Tibial artery (tissue), 4 donors: ENCODE measurements at regions not wholly inside any gene's neighbourhood (a gene's known extent, or its start where the extent isn't known, plus 50 kb on each side); places are given as distances from the start of the nearest gene placed in this dataset.

Source experiments
- DNase-seq, 2 donors: peaks; one replicate each; pipeline ENCODE4 v3.0.0-alpha.2; 2019
- H3K27ac ChIP-seq, 2 donors: fragments of 200-600 bp; sonication (generic) in 1 of 2; 1 replicate in 1 of 2; 2 replicates in 1 of 2; pipeline ENCODE4 v1.5.1; 2018 to 2019; ENCODE audit warnings: mild to moderate bottlenecking in 1 of 2
- H3K27me3 ChIP-seq, 2 donors: fragments of 200-600 bp; sonication (generic) in 1 of 2; one replicate each; pipeline versions ENCODE4 v1.5.1 to v1.6.0; 2016 to 2019
- H3K36me3 ChIP-seq, 3 donors: fragments of 200-600 bp; sonication (generic) in 2 of 3; one replicate each; pipeline ENCODE4 v1.5.1; 2016 to 2019; ENCODE audit warnings: mild to moderate bottlenecking in 2 of 3
- H3K4me1 ChIP-seq, 4 donors: fragments of 200-600 bp; sonication (generic) in 2 of 4; 1 replicate in 3 of 4; 2 replicates in 1 of 4; pipeline ENCODE4 v1.5.1; 2016 to 2019
- H3K4me3 ChIP-seq, 2 donors: fragments of 200-600 bp; sonication (generic) in 1 of 2; 1 replicate in 1 of 2; 2 replicates in 1 of 2; pipeline ENCODE4 v1.5.1; 2018 to 2019; ENCODE audit warnings: mild to moderate bottlenecking in 2 of 2
- H3K9me3 ChIP-seq, 3 donors: fragments of 200-600 bp; sonication (generic) in 1 of 3; one replicate each; pipeline ENCODE4 v1.5.1; 2016 to 2019
- CTCF ChIP-seq, 2 experiments: fragments of 200-600 bp in 1 of 2; fragments of 450-650 bp in 1 of 2; IDR thresholded peaks; one replicate each; pipeline ENCODE4 v1.5.1; 2017 to 2019; ENCODE audit warnings: antibody characterized with exemption in 2 of 2, mild to moderate bottlenecking in 1 of 2, moderate library complexity in 1 of 2
- intact Hi-C: fragments of 100-400 bp; cut with DNase I; formaldehyde crosslinking; loops from one replicate; pipeline ENCODE4 v1.15.0; 2023; ENCODE audit warnings: low total_unique reads

- Histone ChIP-seq H3K9me3 (peaks cover 0 to 24% (median 7%) of the 10 kb centered on the region in 3 donors), H3K4me1 (no peaks in the 10 kb centered on the region), H3K36me3 (no peaks in the 10 kb centered on the region), H3K27me3 (peaks cover 0 to 5% of the 10 kb centered on the region in 2 donors), H3K27ac (no peak overlapping the region), H3K4me3 (no peak overlapping the region)
- no peak for TF ChIP-seq CTCF (IDR thresholded peaks at IDR 0.05)
- intact Hi-C loops, result no loop called here
- DNase-seq, result no peak
Observed at GRCh38 chr22:49329636-49330035, 498.0 kb downstream of the BRD1 start.

DNA sequence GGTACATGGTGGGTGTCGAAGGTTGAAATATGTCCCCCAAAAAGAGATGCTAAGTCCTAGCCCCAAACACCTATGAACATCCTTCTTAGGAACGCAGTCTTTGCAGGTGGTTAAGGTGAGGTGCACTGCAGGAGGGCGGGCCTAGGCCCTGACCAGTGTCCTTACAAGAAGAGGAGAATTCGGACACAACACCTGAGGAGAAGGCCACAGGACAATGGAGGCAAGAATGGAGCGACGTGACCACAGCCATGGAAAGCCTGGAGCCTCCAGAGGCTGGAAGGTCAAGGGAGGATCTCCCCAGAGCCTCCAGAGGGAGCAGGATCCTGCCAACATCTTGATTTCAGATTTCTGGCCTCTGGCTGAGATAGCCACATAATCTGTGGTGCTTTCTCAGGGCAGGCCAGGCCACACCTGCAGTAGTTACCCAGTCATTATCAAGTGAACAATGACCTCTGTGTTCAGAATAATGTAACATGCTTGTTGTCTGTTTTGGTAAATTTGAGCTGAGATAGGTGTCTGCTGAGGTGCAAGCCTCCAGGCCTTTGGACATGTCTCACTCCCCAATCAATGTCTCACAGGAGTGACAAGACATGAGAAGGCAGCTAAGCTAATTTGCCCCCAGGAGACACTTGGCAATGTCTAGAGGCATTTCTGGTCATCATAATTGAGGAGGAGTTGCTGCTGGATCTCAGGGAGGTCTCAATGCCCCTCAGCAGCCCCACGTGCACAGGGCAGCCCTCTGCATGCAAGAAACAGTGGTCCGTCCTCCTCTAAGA, 498.9 kb downstream of the BRD1 start:
- Histone ChIP-seq H3K27me3 (peaks cover 0 to 8% of the 10 kb centered on the region in 2 donors), H3K4me3 (no peak overlapping the region), H3K36me3 (no peaks in the 10 kb centered on the region), H3K27ac (no peak overlapping the region), H3K9me3 (peaks cover 0 to 24% (median 7%) of the 10 kb centered on the region in 3 donors), H3K4me1 (no peaks in the 10 kb centered on the region)
- no peak for TF ChIP-seq CTCF (IDR thresholded peaks at IDR 0.05)
- intact Hi-C loops, result no loop called here
- DNase-seq, result no peak

GRCh38 chr22:49328118-49328475, 499.6 kb downstream of the BRD1 start:
- no peak for TF ChIP-seq CTCF (IDR thresholded peaks at IDR 0.05)

DNA sequence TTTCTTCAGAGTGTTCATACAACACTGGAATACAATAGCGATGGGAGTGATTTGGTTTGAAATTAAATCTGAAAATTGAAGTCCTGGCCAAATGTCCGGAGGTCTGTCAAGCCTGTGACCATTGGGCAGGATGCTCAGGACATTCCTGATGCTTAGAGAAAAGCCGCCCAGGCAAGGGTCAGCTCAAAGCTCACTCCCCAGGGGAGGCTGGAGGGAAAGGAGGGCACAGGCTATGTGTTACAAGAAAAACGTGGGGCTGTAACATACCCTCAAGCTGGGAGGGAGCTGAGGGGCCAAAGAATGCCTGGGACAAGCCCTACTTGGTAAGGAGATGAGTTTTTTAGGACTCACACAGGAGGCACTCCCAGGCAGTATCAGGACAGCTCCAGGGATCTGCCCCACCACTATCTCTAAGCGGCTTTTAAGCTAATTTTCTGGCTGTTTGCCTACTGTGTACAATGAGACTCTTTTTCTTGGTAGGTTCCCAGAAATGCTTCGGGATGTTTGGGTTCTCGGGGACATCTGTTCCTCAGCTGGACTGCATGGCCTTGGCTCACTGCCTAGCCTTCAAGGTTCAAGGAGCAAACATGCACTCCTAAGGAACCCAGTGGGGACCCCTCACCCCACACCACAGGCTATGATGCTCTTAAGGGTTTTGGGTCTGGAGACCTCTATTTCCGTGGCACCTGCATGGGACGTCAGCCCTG, 500.1 kb downstream of the BRD1 start:
- no peaks in the 10 kb centered on the region for H3K36me3 ChIP-seq
- peaks cover 0 to 24% (median 7%) of the 10 kb centered on the region in 3 donors for H3K9me3 ChIP-seq
- H3K27ac ChIP-seq, result no peak overlapping the region
- H3K4me1 ChIP-seq, result no peaks in the 10 kb centered on the region
- DNase-seq, result no peak
- TF ChIP-seq CTCF (IDR thresholded peaks at IDR 0.05), result no peak
- H3K4me3 ChIP-seq, result no peak overlapping the region
- peaks cover 0 to 18% of the 10 kb centered on the region in 2 donors for H3K27me3 ChIP-seq
- intact Hi-C loops, result no loop called here

More at GRCh38 chr22:49328118-49328475, 499.6 kb downstream of the BRD1 start:
- H3K9me3 ChIP-seq, result peaks cover 0 to 24% (median 7%) of the 10 kb centered on the region in 3 donors
- H3K27me3 ChIP-seq, result peaks cover 0 to 13% of the 10 kb centered on the region in 2 donors
- intact Hi-C loops, result no loop called here
- no peaks in the 10 kb centered on the region for H3K4me1 ChIP-seq
- H3K4me3 ChIP-seq, result no peak overlapping the region
- DNase-seq, result no peak
- no peaks in the 10 kb centered on the region for H3K36me3 ChIP-seq
- no peak overlapping the region for H3K27ac ChIP-seq

- no peaks in the 10 kb centered on the region for H3K4me1 ChIP-seq
- peaks cover 0 to 24% (median 7%) of the 10 kb centered on the region in 3 donors for H3K9me3 ChIP-seq
- H3K36me3 ChIP-seq, result no peaks in the 10 kb centered on the region
- no peak overlapping the region for H3K4me3 ChIP-seq
- H3K27me3 ChIP-seq, result peaks cover 0 to 25% of the 10 kb centered on the region in 2 donors
- no peak overlapping the region for H3K27ac ChIP-seq
- DNase-seq, result no peak
- intact Hi-C loops, result no loop called here
- no peak for TF ChIP-seq CTCF (IDR thresholded peaks at IDR 0.05)
Observed at GRCh38 chr22:49326558-49326957, 501.1 kb downstream of the BRD1 start.
